Endodermal cell (in vitro differentiated cells): ENCODE measurements at regions not wholly inside any gene's neighbourhood (a gene's known extent, or its start where the extent isn't known, plus 50 kb on each side); places are given as distances from the start of the nearest gene placed in this dataset.
A peak's percentile ranks its signal among the peaks of the same experiment; 100 is the strongest.

Experiments
- DNase-seq: peaks from one replicate; pipeline ENCODE4 v3.0.0-alpha.2; 2017
- H3K27ac ChIP-seq: 2 replicates; pipeline ENCODE4 v1.5.1; 2013; ENCODE audit warnings: mild to moderate bottlenecking, low read depth, low read length, moderate library complexity
- H3K27me3 ChIP-seq: 2 replicates; pipeline ENCODE4 v1.6.1; 2013; ENCODE audit warnings: mild to moderate bottlenecking, low read length, moderate library complexity; ENCODE audit not compliant: insufficient read depth, control insufficient read depth, poor library complexity, severe bottlenecking
- H3K36me3 ChIP-seq: 2 replicates; pipeline ENCODE4 v1.7.0; 2013; ENCODE audit warnings: mild to moderate bottlenecking, low read length, moderate library complexity; ENCODE audit not compliant: control insufficient read depth, insufficient read depth
- H3K4me1 ChIP-seq: one replicate; pipeline ENCODE4 v1.7.0; 2013; ENCODE audit warnings: low read length; ENCODE audit not compliant: control insufficient read depth, insufficient read depth
- H3K4me3 ChIP-seq: 2 replicates; pipeline ENCODE4 v1.5.1; 2013; ENCODE audit warnings: mild to moderate bottlenecking, low read length, moderate library complexity
- H3K9ac ChIP-seq: 2 replicates; pipeline ENCODE4 v1.6.1; 2013; ENCODE audit warnings: mild to moderate bottlenecking, low read length, moderate library complexity; ENCODE audit not compliant: poor library complexity, severe bottlenecking; ENCODE audit errors: extremely low read depth
- H3K9me3 ChIP-seq: 2 replicates; pipeline ENCODE4 v1.6.1; 2013; ENCODE audit warnings: mild to moderate bottlenecking, low read length, moderate library complexity; ENCODE audit not compliant: control insufficient read depth
- H3K27ac Mint-ChIP-seq: 2 replicates; pipeline ENCODE4 v1.8.0; 2020; ENCODE audit warnings: mixed read lengths
- H3K27me3 Mint-ChIP-seq: 2 replicates; pipeline ENCODE4 v1.8.0; 2021; ENCODE audit warnings: mild to moderate bottlenecking, mixed read lengths; ENCODE audit not compliant: insufficient read depth
- H3K36me3 Mint-ChIP-seq: 2 replicates; pipeline ENCODE4 v1.8.0; 2020; ENCODE audit warnings: low read depth, mixed read lengths
- H3K4me1 Mint-ChIP-seq: 2 replicates; pipeline ENCODE4 v1.8.0; 2020; ENCODE audit warnings: mixed read lengths
- H3K4me3 Mint-ChIP-seq: 2 replicates; pipeline ENCODE4 v1.8.0; 2020; ENCODE audit warnings: mild to moderate bottlenecking, moderate library complexity, mixed read lengths
- H3K9me3 Mint-ChIP-seq: 2 replicates; pipeline ENCODE4 v1.8.0; 2020; ENCODE audit warnings: mild to moderate bottlenecking, mixed read lengths
- WGBS, 2 experiments: methylation state at CpG; one replicate each; pipeline versions ENCODE4 v1.1.5 to v1.1.7; 2013; ENCODE audit warnings: missing lambda C conversion rate in 2 of 2, mixed read lengths in 1 of 2; ENCODE audit not compliant: insufficient coverage in 1 of 2, insufficient read length in 1 of 2; 5-methylcytosine and 5-hydroxymethylcytosine counted together
- TF ChIP-seq, protein P1 (sequence below): fragments of 200-600 bp; sonication (generic); conservative IDR thresholded peaks from 2 replicates; pipeline ENCODE4 v1.5.0; 2021; ENCODE audit warnings: antibody characterized with exemption, mild to moderate bottlenecking

- Mint-ChIP-seq H3K36me3 (peaks cover 2% of the 10 kb centered on the region), H3K27ac (no peak overlapping the region), H3K27me3 (no peaks in the 10 kb centered on the region), H3K9me3 (peaks cover 21% of the 10 kb centered on the region), H3K4me3 (no peak overlapping the region), H3K4me1 (peaks cover 6% of the 10 kb centered on the region)
- TF ChIP-seq, protein P1, sequence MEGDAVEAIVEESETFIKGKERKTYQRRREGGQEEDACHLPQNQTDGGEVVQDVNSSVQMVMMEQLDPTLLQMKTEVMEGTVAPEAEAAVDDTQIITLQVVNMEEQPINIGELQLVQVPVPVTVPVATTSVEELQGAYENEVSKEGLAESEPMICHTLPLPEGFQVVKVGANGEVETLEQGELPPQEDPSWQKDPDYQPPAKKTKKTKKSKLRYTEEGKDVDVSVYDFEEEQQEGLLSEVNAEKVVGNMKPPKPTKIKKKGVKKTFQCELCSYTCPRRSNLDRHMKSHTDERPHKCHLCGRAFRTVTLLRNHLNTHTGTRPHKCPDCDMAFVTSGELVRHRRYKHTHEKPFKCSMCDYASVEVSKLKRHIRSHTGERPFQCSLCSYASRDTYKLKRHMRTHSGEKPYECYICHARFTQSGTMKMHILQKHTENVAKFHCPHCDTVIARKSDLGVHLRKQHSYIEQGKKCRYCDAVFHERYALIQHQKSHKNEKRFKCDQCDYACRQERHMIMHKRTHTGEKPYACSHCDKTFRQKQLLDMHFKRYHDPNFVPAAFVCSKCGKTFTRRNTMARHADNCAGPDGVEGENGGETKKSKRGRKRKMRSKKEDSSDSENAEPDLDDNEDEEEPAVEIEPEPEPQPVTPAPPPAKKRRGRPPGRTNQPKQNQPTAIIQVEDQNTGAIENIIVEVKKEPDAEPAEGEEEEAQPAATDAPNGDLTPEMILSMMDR = no peak
- WGBS, 2 experiments = 88 to 89% methylated on average over 4 of the region's 4 CpGs
- no peak overlapping the region for H3K9ac ChIP-seq
- no peaks in the 10 kb centered on the region for H3K36me3 ChIP-seq
- no peak overlapping the region for H3K4me3 ChIP-seq
- peaks cover 11% of the 10 kb centered on the region for H3K9me3 ChIP-seq
- no peak overlapping the region for H3K27ac ChIP-seq
- H3K4me1 ChIP-seq = no peaks in the 10 kb centered on the region
- H3K27me3 ChIP-seq = no peaks in the 10 kb centered on the region
- no peak for DNase-seq
These were observed 189.9 kb upstream of the SH3BP4 start for GRCh38 chr2:234761910-234762309.

- Histone ChIP-seq H3K4me1 (no peaks in the 10 kb centered on the region), H3K9ac (no peak overlapping the region), H3K4me3 (no peak overlapping the region), H3K27ac (peak overlapping the region; percentile 57), H3K36me3 (no peaks in the 10 kb centered on the region), H3K27me3 (no peaks in the 10 kb centered on the region), H3K9me3 (peaks cover 5% of the 10 kb centered on the region)
- Mint-ChIP-seq H3K27ac (no peak overlapping the region), H3K4me1 (no peaks in the 10 kb centered on the region), H3K27me3 (no peaks in the 10 kb centered on the region), H3K4me3 (no peak overlapping the region), H3K9me3 (peaks cover 11% of the 10 kb centered on the region), H3K36me3 (no peaks in the 10 kb centered on the region)
- DNase-seq = no peak
- TF ChIP-seq, protein P1 = no peak
- WGBS, 2 experiments = 87 to 92% methylated on average over 6 to 8 of the region's 8 CpGs
These were observed 197.7 kb upstream of the SH3BP4 start for GRCh38 chr2:234754126-234754525.

DNA sequence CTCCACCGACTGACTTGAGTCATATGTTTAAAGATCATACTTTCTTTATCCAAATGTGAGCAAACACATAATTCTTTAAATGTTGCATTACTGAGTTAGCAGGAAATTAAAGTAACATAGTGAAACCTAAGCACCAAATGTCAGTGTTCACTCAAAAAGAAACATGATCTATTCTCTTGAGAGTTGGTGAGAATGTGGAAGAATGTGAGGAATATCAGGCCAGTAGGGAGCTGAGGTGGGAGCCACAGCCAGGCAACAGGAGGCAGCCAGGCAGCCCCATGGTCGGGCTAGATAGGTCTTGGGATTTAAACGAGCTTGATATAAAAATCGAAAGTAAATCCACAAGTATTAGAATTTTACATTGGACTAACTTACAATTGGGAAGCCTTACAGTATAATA, 198.1 kb upstream of the SH3BP4 start:
- DNase-seq = no peak
- H3K4me1 ChIP-seq = no peaks in the 10 kb centered on the region
- 89 to 100% methylated on average over 3 to 4 of the region's 4 CpGs for WGBS, 2 experiments

More for the DNA sequence above, 198.1 kb upstream of the SH3BP4 start:
- H3K27me3 Mint-ChIP-seq = no peaks in the 10 kb centered on the region
- H3K9me3 ChIP-seq = peaks cover 5% of the 10 kb centered on the region
- H3K27ac Mint-ChIP-seq = no peak overlapping the region
- no peak overlapping the region for H3K4me3 ChIP-seq
- H3K36me3 ChIP-seq = no peaks in the 10 kb centered on the region
- no peaks in the 10 kb centered on the region for H3K27me3 ChIP-seq
- peaks cover 11% of the 10 kb centered on the region for H3K9me3 Mint-ChIP-seq
- peak overlapping the region; percentile 57 for H3K27ac ChIP-seq
- no peaks in the 10 kb centered on the region for H3K36me3 Mint-ChIP-seq
- TF ChIP-seq, protein P1 = no peak
- H3K4me1 Mint-ChIP-seq = no peaks in the 10 kb centered on the region
- H3K4me3 Mint-ChIP-seq = no peak overlapping the region
- no peak overlapping the region for H3K9ac ChIP-seq
